Neural crest cell (in vitro differentiated cells): ENCODE measurements at regions not wholly inside any gene's neighbourhood (a gene's known extent, or its start where the extent isn't known, plus 50 kb on each side); places are given as distances from the start of the nearest gene placed in this dataset.
A peak's percentile ranks its signal among the peaks of the same experiment; 100 is the strongest.

ENCODE experiments used
- DNase-seq: peaks from one replicate; pipeline ENCODE4 v3.0.0; 2021; ENCODE audit warnings: low read depth, mixed read lengths, low spot score
- H3K27ac Mint-ChIP-seq: one replicate; pipeline ENCODE4 v1.8.0; 2021; ENCODE audit warnings: mild to moderate bottlenecking, mixed read lengths; ENCODE audit not compliant: unreplicated experiment
- H3K27me3 Mint-ChIP-seq: 2 replicates; pipeline ENCODE4 v1.8.0; 2021; ENCODE audit warnings: low read depth, mild to moderate bottlenecking, mixed read lengths
- H3K36me3 Mint-ChIP-seq: 2 replicates; pipeline ENCODE4 v1.8.0; 2021; ENCODE audit warnings: low read depth, mild to moderate bottlenecking, mixed read lengths
- H3K4me1 Mint-ChIP-seq: 2 replicates; pipeline ENCODE4 v1.8.0; 2021; ENCODE audit warnings: mixed read lengths
- H3K4me3 Mint-ChIP-seq: one replicate; pipeline ENCODE4 v1.8.0; 2021; ENCODE audit warnings: mild to moderate bottlenecking, mixed read lengths
- H3K9me3 Mint-ChIP-seq: 2 replicates; pipeline ENCODE4 v1.8.0; 2021; ENCODE audit warnings: mixed read lengths
- TF ChIP-seq, protein P1 (sequence below): fragments of 200-600 bp; sonication (generic); conservative IDR thresholded peaks from 2 replicates; pipeline ENCODE4 v1.5.0; 2021; ENCODE audit warnings: antibody characterized with exemption, mild to moderate bottlenecking

DNA sequence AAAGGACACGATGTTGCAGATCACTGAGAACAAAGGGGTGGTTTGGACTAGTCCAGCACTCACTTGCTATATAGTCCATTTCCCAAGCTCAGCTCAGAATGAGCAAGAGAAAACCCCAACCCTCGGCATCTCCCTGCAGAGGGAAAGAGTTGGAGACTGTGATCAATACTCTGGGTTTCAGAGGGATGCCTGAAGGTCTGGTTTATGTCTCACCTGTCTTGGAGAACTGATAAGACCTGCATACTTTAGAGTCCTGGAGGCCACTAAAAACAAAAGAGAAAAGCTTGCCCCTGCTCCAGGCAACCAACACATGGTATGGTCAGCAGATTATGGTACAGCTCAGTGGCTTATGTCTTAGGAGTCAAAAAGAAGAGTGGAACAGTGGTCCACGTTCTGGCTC, 1006.9 kb downstream of the CDH9 start:
- H3K4me3 Mint-ChIP-seq: no peak overlapping the region
- DNase-seq: no peak
- H3K9me3 Mint-ChIP-seq: peaks cover 6% of the 10 kb centered on the region
- H3K36me3 Mint-ChIP-seq: no peaks in the 10 kb centered on the region
- H3K4me1 Mint-ChIP-seq: no peaks in the 10 kb centered on the region
- no peak overlapping the region for H3K27ac Mint-ChIP-seq
- TF ChIP-seq, protein P1, sequence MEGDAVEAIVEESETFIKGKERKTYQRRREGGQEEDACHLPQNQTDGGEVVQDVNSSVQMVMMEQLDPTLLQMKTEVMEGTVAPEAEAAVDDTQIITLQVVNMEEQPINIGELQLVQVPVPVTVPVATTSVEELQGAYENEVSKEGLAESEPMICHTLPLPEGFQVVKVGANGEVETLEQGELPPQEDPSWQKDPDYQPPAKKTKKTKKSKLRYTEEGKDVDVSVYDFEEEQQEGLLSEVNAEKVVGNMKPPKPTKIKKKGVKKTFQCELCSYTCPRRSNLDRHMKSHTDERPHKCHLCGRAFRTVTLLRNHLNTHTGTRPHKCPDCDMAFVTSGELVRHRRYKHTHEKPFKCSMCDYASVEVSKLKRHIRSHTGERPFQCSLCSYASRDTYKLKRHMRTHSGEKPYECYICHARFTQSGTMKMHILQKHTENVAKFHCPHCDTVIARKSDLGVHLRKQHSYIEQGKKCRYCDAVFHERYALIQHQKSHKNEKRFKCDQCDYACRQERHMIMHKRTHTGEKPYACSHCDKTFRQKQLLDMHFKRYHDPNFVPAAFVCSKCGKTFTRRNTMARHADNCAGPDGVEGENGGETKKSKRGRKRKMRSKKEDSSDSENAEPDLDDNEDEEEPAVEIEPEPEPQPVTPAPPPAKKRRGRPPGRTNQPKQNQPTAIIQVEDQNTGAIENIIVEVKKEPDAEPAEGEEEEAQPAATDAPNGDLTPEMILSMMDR: no peak
- no peaks in the 10 kb centered on the region for H3K27me3 Mint-ChIP-seq

DNA sequence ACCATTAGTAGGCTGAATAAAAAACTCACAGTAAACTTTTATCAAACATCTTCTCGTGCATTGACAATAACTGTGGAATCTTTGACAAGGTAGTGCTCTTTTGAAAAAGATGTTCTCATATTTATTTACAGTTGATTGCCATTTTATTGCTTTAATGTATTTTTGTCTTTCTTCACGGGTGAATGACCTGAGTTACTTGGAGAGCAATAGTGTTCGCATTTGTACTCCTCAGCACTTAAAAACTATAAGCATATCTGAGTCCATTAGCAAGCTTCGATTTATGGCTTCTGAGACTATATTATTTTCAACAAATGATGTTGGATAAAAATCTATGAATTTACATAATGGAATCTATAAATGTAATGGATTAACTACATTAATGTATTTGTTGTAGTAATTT, 1012.3 kb downstream of the CDH9 start:
- Mint-ChIP-seq H3K4me1 (no peaks in the 10 kb centered on the region), H3K36me3 (no peaks in the 10 kb centered on the region), H3K9me3 (peaks cover 2% of the 10 kb centered on the region), H3K27me3 (no peaks in the 10 kb centered on the region), H3K4me3 (no peak overlapping the region), H3K27ac (no peak overlapping the region)
- TF ChIP-seq, protein P1: no peak
- DNase-seq: no peak

DNA sequence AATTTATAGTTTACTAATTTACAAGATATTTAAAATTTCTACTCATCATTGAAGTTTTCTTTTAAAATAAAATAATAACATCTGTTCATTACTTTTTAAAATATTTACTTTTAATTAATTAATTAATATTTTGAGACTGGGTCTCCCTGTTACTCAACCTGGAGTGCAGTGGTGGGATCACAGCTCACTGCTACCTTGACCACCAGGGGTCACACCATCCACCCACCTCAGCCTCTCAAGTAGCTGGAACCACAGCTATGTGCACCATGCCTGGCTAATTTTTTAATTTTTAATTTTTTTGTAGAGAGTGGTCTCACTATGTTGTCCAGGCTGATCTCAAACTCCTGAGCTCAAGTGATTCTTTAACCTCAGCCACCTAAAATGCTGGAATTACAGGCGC, 1013.6 kb downstream of the CDH9 start:
- H3K4me1 Mint-ChIP-seq: no peaks in the 10 kb centered on the region
- H3K4me3 Mint-ChIP-seq: no peak overlapping the region

DNA sequence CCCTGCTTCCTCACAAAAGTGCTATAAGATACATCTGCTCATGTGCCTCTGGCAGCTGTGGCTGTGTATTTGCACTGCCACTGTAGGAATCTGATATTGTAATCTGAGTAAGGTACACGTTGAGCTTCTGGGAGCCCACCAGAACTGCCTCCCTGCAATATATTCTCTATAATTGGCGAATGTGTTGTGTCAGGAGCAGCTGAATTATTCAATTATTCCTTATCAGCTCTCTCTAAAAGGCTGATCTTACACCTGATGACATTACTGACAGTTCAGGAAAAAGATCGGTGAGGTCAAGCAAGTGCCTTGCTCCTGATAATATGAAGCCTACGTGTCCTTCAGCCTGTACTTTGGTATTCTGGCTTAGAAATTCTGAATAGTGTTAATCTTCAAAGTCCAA, 1015.0 kb downstream of the CDH9 start:
- Mint-ChIP-seq H3K4me3 (no peak overlapping the region), H3K36me3 (no peaks in the 10 kb centered on the region), H3K9me3 (no peaks in the 10 kb centered on the region), H3K27me3 (no peaks in the 10 kb centered on the region), H3K4me1 (no peaks in the 10 kb centered on the region), H3K27ac (no peak overlapping the region)
- no peak for DNase-seq
- TF ChIP-seq, protein P1: no peak

More for the DNA sequence above, 1013.6 kb downstream of the CDH9 start:
- no peaks in the 10 kb centered on the region for H3K9me3 Mint-ChIP-seq
- no peak for DNase-seq
- TF ChIP-seq, protein P1: peak; percentile 58
- H3K27ac Mint-ChIP-seq: no peak overlapping the region
- H3K27me3 Mint-ChIP-seq: no peaks in the 10 kb centered on the region
- H3K36me3 Mint-ChIP-seq: no peaks in the 10 kb centered on the region

DNA sequence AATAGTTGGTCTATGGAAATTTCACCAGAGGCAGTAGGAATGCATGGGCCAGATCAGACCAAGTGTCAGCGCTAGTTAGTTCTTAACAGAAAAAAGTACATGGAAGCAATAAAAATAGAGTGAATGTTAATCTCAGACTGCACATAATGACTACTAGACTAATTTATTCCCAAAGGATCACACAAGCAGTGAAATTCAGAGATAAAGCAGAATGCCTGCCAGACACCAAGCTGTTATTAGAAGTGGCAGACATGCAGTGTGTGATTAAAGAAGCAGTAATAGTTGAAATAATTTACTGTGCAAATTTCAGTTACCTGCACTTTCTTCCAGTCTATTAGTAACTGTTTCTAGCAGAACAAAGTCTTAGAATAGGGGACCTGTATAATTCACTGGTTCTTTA, 1024.2 kb downstream of the CDH9 start:
- TF ChIP-seq, protein P1: no peak
- H3K36me3 Mint-ChIP-seq: no peaks in the 10 kb centered on the region
- no peak for DNase-seq
- H3K4me1 Mint-ChIP-seq: peaks cover 4% of the 10 kb centered on the region
- H3K4me3 Mint-ChIP-seq: no peak overlapping the region
- H3K9me3 Mint-ChIP-seq: peaks cover 3% of the 10 kb centered on the region
- H3K27ac Mint-ChIP-seq: no peak overlapping the region
- no peaks in the 10 kb centered on the region for H3K27me3 Mint-ChIP-seq

DNA sequence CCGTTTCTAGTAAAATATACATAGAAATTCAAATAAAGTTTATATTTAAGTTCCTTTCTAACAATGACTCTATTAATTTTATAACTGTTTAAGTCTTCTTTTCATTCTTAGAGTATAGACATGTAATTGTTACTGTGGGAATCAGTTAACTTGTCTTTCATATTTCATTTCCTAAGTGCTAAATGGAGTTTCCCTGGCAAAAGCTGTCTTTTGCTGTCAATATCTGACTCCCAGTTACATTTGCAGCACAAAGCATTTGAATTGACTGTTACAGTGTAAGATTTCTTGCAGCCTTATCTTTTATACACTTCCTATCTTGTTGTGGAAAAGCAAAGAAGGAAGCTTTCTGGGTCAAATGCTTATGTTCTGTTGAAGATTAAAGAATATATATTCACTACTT, 1026.3 kb downstream of the CDH9 start:
- no peaks in the 10 kb centered on the region for H3K27me3 Mint-ChIP-seq

More for the DNA sequence above, 1026.3 kb downstream of the CDH9 start:
- no peak overlapping the region for H3K4me3 Mint-ChIP-seq
- no peaks in the 10 kb centered on the region for H3K36me3 Mint-ChIP-seq
- no peak for DNase-seq
- peaks cover 4% of the 10 kb centered on the region for H3K4me1 Mint-ChIP-seq
- H3K27ac Mint-ChIP-seq: no peak overlapping the region
- peaks cover 6% of the 10 kb centered on the region for H3K9me3 Mint-ChIP-seq
- TF ChIP-seq, protein P1: no peak
